WI38 (cell line): ENCODE measurements at regions not wholly inside any gene's neighbourhood (a gene's known extent, or its start where the extent isn't known, plus 50 kb on each side); places are given as distances from the start of the nearest gene placed in this dataset.

ENCODE experiments used
- H3K4me3 ChIP-seq: 2 replicates; pipeline ENCODE4 v1.5.1; 2011; ENCODE audit warnings: low read depth, mild to moderate bottlenecking, control low read depth, low read length
- TF ChIP-seq, protein P1 (sequence below): IDR thresholded peaks from 2 replicates; pipeline ENCODE4 v1.5.1; 2012; ENCODE audit warnings: low read depth, mild to moderate bottlenecking, control low read depth, low read length

DNA sequence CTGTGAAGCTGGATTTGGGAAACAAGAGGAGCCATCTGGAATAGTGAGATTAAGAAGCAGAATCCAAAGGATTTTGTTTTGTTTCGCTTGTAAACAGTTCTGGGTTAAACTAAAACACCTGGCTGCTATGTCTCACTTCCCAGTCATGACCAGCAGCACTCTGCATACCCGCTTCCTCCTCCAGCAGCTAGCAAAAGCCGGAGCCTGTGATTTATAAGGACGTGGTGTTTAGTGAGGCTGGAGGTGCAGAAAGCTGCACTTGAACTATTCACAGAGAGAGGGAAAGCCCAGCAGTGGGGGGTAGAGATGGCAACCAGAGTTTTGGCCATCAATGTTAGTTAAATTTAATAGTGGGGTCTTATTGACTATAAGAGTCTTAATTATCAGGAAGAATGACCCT is 240.2 kb downstream of the AJAP1 start:
- TF ChIP-seq, protein P1, sequence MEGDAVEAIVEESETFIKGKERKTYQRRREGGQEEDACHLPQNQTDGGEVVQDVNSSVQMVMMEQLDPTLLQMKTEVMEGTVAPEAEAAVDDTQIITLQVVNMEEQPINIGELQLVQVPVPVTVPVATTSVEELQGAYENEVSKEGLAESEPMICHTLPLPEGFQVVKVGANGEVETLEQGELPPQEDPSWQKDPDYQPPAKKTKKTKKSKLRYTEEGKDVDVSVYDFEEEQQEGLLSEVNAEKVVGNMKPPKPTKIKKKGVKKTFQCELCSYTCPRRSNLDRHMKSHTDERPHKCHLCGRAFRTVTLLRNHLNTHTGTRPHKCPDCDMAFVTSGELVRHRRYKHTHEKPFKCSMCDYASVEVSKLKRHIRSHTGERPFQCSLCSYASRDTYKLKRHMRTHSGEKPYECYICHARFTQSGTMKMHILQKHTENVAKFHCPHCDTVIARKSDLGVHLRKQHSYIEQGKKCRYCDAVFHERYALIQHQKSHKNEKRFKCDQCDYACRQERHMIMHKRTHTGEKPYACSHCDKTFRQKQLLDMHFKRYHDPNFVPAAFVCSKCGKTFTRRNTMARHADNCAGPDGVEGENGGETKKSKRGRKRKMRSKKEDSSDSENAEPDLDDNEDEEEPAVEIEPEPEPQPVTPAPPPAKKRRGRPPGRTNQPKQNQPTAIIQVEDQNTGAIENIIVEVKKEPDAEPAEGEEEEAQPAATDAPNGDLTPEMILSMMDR = no peak
- no peak overlapping the region for H3K4me3 ChIP-seq

DNA sequence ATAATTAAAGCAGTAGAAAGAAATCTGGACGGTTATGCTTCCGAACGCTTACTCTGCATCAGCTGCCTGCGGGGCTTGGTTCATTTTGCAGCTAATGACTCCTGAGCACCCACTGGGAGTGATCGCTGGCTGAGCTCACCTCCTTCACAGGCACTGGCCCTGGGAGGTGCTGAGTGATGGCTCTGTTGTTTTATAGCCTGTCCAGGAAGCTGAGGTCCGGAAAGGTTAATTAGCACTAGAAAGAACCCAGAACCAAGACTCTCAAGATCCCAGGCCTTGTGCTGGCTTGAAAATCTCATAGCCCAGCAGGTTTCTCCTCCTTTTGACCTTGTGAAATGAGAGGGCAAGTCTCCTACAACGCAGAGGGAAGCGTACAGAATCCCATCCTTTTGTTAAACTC is 226.2 kb downstream of the AJAP1 start:
- H3K4me3 ChIP-seq = no peak overlapping the region
- TF ChIP-seq, protein P1 = no peak

DNA sequence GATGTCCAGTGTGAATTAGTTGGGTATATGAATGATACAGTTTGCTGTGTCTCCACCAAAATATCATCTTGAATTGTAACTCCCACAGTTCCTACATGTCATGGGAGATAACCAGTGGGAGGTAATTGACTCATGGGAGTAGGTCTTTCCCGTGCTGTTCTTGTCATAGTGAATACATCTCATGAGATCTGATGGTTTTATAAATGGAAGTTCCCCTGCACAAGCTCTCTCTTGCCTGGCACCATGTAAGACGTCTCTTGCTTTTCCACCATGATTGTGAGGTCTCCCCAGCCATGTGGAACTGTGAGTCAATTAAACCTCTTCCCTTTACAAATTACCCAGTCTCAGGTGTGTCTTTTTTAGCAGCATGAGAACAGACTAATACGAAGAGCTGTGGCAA is 223.0 kb downstream of the AJAP1 start:
- TF ChIP-seq, protein P1 = no peak
- no peak overlapping the region for H3K4me3 ChIP-seq

DNA sequence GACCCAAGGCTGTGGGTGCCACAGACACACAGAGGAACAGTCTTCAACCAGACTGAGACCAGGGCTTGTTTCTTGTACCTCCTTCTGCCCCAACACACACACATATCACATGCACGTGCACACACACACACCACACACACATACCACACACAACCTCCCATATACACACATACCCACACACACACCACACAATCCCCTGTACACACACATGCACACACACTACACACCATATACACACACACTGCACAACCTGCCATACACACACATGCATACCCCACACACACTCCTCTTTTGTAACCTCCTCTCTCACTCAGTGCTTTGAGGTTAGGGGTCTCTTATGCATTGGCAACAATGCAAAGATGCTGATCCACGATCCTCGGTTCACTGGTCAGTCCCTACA is 217.0 kb downstream of the AJAP1 start:
- TF ChIP-seq, protein P1 = no peak
- H3K4me3 ChIP-seq = no peak overlapping the region

DNA sequence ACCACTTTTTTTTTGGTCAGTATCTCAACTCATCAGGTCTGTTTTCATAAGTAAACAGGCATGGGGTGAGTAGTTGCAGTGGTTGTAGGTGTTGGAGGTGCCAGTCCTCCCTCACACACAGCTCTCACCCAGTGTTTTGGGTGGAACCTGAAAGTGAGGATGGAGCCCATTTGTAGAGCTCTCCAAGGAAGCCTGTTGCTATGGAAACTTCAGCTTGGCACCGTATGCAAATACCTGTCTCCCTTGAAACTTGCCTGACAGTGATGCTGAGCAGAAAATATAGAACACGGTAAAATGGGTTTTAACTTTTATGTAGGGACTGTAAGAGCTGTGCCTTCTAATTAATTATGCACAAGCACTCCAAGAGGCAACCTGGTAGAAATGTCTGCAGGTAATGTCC is 214.1 kb downstream of the AJAP1 start:
- TF ChIP-seq, protein P1 = no peak

DNA sequence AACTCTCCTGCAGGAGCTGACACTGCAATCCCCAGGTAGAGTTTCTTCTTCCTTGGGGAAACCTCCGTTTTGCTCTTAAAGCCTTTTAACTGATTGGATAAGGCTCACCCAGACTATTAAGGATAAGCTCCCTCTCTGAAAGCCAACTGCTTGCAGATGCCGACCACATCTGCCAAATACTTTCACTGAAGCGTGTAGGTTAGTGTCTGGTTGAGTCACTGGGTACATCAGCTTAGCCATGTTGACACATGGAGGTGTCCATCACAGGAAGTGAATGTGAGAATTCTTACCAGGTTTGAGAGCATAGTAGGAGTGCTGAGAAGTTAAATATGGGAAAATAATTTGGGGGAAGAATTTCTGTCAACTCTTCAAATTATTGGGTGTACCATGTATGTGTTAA is 202.0 kb downstream of the AJAP1 start:
- TF ChIP-seq, protein P1 = no peak
- H3K4me3 ChIP-seq = no peak overlapping the region

More for the DNA sequence above, 214.1 kb downstream of the AJAP1 start:
- no peak overlapping the region for H3K4me3 ChIP-seq

DNA sequence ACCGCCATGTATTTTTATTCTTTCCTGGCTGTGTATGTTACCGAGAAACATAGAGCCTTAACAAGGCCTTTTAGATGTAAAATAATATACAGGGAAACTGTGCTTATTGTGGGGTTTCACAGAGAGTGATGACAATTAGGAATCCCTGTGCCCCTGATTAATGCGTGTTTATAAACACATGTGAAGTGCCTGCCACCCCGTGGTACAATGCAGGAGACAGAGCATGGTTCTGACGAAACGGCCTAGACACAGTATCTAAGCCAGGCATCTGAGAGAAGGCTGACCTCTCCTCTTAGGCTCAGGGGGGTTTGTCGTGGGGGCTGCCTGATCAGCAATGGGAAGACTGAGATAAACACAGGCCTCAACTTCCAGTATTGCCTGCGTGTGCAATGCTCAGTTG is 200.0 kb downstream of the AJAP1 start:
- no peak overlapping the region for H3K4me3 ChIP-seq

More for the DNA sequence above, 200.0 kb downstream of the AJAP1 start:
- TF ChIP-seq, protein P1 = no peak
